ENCODE measurements at regions not wholly inside any gene's neighbourhood (a gene's known extent, or its start where the extent isn't known, plus 50 kb on each side); places are given as distances from the start of the nearest gene placed in this dataset.

DNA sequence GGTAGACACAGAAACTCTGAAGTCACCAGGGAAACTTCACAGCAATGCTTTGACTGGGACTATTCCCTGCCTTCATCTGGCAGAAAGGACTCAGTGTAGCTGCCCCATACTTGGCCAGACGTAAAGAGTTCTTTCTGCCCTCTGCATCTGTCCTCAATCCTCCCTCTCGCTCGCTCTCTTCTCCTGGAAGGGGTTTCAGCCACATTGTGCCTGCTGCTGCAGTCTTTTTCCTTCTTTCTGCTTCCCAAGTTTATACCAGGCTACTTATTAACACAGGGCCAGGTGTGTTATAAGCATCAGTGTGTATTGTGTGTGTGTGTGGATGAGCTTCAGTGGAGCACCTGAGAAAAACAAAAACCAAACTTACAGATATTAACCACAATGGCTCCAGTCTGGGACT is 638.4 kb downstream of the ACTR3B start:
- H3K27ac ChIP-seq (ENCODE audit: low read length) = no peak overlapping the region
- H3K9me3 ChIP-seq (ENCODE audit: insufficient read depth, low read length) = no peaks in the 10 kb centered on the region
- H3K27me3 ChIP-seq (ENCODE audit: low read depth, low read length) = no peaks in the 10 kb centered on the region
- H3K4me2 ChIP-seq (ENCODE audit: low read length) = no peak overlapping the region
- no peak overlapping the region for H3K4me3 ChIP-seq (ENCODE audit: low read length)
- no peaks in the 10 kb centered on the region for H4K20me1 ChIP-seq (ENCODE audit: insufficient read depth, low read length)
- no peak overlapping the region for H2AFZ ChIP-seq (ENCODE audit: low read depth, low read length)
- no peaks in the 10 kb centered on the region for H3K36me3 ChIP-seq (replicated peaks; ENCODE audit: low read depth, low read length)
- no peaks in the 10 kb centered on the region for H3K79me2 ChIP-seq (ENCODE audit: low read length)
- no peak for TF ChIP-seq EZH2phosphoT487 (IDR thresholded peaks at IDR 0.05; ENCODE audit: low read depth)
- TF ChIP-seq, protein P1, sequence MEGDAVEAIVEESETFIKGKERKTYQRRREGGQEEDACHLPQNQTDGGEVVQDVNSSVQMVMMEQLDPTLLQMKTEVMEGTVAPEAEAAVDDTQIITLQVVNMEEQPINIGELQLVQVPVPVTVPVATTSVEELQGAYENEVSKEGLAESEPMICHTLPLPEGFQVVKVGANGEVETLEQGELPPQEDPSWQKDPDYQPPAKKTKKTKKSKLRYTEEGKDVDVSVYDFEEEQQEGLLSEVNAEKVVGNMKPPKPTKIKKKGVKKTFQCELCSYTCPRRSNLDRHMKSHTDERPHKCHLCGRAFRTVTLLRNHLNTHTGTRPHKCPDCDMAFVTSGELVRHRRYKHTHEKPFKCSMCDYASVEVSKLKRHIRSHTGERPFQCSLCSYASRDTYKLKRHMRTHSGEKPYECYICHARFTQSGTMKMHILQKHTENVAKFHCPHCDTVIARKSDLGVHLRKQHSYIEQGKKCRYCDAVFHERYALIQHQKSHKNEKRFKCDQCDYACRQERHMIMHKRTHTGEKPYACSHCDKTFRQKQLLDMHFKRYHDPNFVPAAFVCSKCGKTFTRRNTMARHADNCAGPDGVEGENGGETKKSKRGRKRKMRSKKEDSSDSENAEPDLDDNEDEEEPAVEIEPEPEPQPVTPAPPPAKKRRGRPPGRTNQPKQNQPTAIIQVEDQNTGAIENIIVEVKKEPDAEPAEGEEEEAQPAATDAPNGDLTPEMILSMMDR (IDR thresholded peaks at IDR 0.05; ENCODE audit: low read depth, low read length) = no peak
- no peak overlapping the region for H3K9ac ChIP-seq (ENCODE audit: low read length)
- no peaks in the 10 kb centered on the region for H3K4me1 ChIP-seq (ENCODE audit: low read length)

DNA sequence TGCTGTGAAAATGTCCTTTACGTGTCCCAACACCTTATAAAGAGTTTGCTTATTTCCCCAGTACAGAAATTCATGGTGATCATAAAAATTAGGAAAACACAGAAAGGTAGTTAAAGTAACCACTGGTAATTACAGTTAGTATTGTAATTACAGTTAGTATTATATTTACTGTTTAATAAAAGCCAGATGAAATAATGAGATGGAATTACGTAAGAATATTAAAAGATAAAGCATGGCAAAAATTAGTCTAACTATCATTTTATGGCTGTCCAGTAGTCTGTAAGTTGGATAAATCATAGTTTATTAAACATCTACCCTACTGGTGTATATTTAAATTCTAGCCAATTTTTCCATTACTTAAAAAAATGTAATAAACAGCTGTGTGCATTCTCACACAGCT is 638.8 kb downstream of the ACTR3B start:
- Histone ChIP-seq H3K36me3 (replicated peaks; ENCODE audit: low read depth, low read length) (no peaks in the 10 kb centered on the region), H3K4me2 (ENCODE audit: low read length) (no peak overlapping the region), H3K79me2 (ENCODE audit: low read length) (no peaks in the 10 kb centered on the region), H2AFZ (ENCODE audit: low read depth, low read length) (no peak overlapping the region), H3K4me3 (ENCODE audit: low read length) (no peak overlapping the region), H3K27me3 (ENCODE audit: low read depth, low read length) (no peaks in the 10 kb centered on the region), H3K4me1 (ENCODE audit: low read length) (no peaks in the 10 kb centered on the region), H3K9me3 (ENCODE audit: insufficient read depth, low read length) (no peaks in the 10 kb centered on the region), H3K9ac (ENCODE audit: low read length) (no peak overlapping the region), H3K27ac (ENCODE audit: low read length) (no peak overlapping the region), H4K20me1 (ENCODE audit: insufficient read depth, low read length) (no peaks in the 10 kb centered on the region)
- no peak for TF ChIP-seq EZH2phosphoT487 (IDR thresholded peaks at IDR 0.05; ENCODE audit: low read depth)
- TF ChIP-seq, protein P1 (IDR thresholded peaks at IDR 0.05; ENCODE audit: low read depth, low read length) = no peak

DNA sequence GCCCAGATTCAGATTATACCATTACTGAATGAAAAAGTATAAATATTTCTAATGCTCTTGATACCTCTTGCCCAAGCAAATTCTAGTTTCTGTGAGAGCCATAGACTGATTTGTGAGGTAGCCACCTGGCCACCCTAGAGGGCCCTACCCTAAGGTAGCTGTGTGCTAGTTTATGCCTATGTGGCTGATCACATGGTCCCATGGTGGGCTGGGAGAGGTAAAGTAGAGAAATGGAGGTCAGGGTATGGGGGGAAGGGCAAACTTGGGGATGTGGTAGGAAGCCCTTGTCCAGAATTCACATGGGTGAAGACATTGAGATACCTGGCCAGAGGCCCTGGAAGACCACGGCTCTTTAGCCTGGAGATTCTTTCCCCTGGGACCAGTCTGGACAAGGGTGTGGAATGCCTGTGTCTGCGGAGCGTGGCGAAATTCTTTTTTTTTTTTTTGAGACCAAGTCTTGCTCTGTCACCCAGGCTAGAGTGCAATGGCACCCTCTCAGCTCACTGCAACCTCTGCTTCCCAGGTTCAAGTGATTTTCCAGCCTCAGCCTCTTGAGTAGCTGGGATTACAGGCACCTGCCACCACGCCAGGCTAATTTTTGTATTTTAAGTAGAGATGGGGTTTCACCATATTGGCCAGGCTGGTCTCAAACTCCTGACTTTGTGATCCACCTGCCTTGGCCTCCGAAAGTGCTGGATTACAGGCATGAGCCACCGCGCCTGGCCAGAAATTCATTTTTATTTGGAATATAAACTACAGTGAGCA is 639.4 kb downstream of the ACTR3B start:
- Histone ChIP-seq H3K27me3 (ENCODE audit: low read depth, low read length) (no peaks in the 10 kb centered on the region), H3K36me3 (replicated peaks; ENCODE audit: low read depth, low read length) (no peaks in the 10 kb centered on the region), H3K27ac (ENCODE audit: low read length) (no peak overlapping the region), H3K9ac (ENCODE audit: low read length) (no peak overlapping the region), H3K4me3 (ENCODE audit: low read length) (no peak overlapping the region), H4K20me1 (ENCODE audit: insufficient read depth, low read length) (no peaks in the 10 kb centered on the region), H3K9me3 (ENCODE audit: insufficient read depth, low read length) (no peaks in the 10 kb centered on the region), H3K79me2 (ENCODE audit: low read length) (no peaks in the 10 kb centered on the region), H3K4me1 (ENCODE audit: low read length) (no peaks in the 10 kb centered on the region), H2AFZ (ENCODE audit: low read depth, low read length) (no peak overlapping the region), H3K4me2 (ENCODE audit: low read length) (no peak overlapping the region)
- TF ChIP-seq, protein P1 (IDR thresholded peaks at IDR 0.05; ENCODE audit: low read depth, low read length) = no peak
- no peak for TF ChIP-seq EZH2phosphoT487 (IDR thresholded peaks at IDR 0.05; ENCODE audit: low read depth)

DNA sequence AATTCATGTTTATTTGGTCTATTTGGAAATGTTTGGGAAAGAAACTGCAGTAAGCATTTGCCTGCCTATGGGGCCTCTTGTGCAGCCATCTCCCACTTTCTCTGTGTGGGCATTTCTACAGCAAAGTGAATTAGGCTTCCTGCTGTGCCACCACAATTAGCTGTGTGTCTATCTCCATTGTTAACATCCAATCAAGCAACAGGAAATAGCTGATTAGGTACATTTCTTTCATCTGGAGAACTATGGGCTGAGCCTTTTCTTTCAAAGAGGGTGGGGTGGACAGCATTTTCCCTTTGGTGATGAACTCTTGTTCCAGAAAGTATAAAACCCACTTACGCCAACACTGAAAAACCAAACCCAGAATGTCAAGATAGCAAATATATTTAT is 640.0 kb downstream of the ACTR3B start:
- H3K4me2 ChIP-seq (ENCODE audit: low read length) = no peak overlapping the region
- no peaks in the 10 kb centered on the region for H4K20me1 ChIP-seq (ENCODE audit: insufficient read depth, low read length)
- H3K79me2 ChIP-seq (ENCODE audit: low read length) = no peaks in the 10 kb centered on the region
- no peaks in the 10 kb centered on the region for H3K27me3 ChIP-seq (ENCODE audit: low read depth, low read length)
- no peaks in the 10 kb centered on the region for H3K4me1 ChIP-seq (ENCODE audit: low read length)
- no peak overlapping the region for H3K9ac ChIP-seq (ENCODE audit: low read length)
- H3K4me3 ChIP-seq (ENCODE audit: low read length) = no peak overlapping the region
- no peaks in the 10 kb centered on the region for H3K36me3 ChIP-seq (replicated peaks; ENCODE audit: low read depth, low read length)
- no peak overlapping the region for H2AFZ ChIP-seq (ENCODE audit: low read depth, low read length)
- H3K27ac ChIP-seq (ENCODE audit: low read length) = no peak overlapping the region
- TF ChIP-seq EZH2phosphoT487 (IDR thresholded peaks at IDR 0.05; ENCODE audit: low read depth) = no peak
- TF ChIP-seq, protein P1 (IDR thresholded peaks at IDR 0.05; ENCODE audit: low read depth, low read length) = no peak
- H3K9me3 ChIP-seq (ENCODE audit: insufficient read depth, low read length) = no peaks in the 10 kb centered on the region
